GM21825 (cell line): ENCODE measurements at regions not wholly inside any gene's neighbourhood (a gene's known extent, or its start where the extent isn't known, plus 50 kb on each side); places are given as distances from the start of the nearest gene placed in this dataset.

Source experiments
- ATAC-seq: cut with Tn5 transposase; IDR thresholded peaks from one replicate; pipeline ENCODE4 v1.9.1; 2021; ENCODE audit warnings: mild to moderate bottlenecking, moderate library complexity; ENCODE audit not compliant: unreplicated experiment

DNA sequence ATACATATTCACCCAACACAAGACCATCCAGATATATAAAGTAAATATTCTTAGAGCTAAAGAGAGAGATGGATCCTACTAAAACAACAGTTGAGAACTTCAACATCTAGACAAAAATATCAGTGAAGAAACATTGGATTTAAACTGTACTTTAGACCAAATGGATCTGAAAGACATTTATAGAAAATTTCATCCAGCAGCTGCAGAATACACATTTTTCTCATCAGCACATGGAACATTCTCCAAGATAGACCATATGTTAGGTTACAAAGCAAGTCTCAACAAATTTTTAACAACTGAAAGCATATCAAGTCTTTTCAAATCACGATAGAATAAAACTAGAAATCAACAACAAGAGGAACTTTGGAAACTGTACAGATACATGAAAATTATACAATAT lies 369.0 kb upstream of the CCDC54 start:
- ATAC-seq: no peak

DNA sequence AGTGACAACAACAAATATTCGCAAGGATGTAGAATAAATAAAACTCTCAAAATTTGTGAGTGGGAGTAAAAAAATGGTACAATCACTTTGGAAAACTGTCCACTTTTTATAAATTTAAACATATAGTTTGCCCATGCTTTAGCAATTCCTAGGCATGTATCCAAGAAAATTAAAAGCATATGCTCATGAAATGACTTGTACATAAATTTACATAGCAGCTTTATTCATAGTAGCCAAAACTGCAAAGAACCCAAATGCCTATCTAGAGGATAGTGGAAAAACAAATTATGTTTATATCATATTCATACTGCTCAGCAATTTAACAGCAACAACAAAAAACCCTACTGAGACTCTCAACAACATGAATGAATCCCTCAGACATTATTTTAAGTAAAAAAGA lies 363.6 kb upstream of the CCDC54 start:
- ATAC-seq: no peak

DNA sequence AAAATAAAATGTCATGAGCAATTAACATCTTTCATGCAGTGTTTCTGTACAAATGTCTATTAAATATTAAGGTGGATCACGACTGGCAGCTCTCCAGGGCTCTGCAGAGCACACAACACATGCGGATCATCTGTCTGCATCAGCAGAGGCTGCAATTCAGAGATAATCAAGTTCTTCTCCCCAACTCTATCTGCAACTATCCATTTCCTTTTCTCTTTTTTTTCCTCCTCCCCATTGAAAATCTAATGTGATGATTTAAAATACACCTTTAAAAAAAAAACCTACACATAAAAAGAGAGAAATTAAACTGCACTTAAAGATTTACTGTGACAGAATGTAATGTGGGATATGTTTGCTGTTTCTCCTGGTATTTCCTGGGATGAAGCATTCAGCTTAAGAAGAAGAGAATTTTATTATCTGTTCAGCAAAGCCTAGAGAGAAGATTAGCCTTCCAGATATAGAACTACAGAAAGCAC lies 352.6 kb upstream of the CCDC54 start:
- ATAC-seq: no peak

DNA sequence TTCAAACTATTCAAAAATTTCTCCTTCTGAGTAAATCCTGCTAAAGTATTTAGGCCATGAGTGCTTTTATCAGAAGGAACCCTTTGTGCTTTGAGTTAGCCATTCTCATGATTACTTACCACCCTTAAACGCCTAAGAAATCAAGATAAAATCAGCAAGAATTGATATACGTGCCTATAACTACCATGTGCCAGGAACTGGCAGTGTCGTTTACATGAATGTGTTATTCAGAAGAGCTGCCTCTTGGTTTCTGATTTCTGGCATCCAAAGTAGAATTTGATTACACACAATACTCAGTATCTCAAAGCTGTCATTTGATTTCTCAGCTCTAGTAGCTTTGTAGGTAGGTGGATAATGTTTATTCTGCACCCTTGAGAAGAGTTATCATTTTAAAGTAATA lies 351.3 kb upstream of the CCDC54 start:
- ATAC-seq: no peak

DNA sequence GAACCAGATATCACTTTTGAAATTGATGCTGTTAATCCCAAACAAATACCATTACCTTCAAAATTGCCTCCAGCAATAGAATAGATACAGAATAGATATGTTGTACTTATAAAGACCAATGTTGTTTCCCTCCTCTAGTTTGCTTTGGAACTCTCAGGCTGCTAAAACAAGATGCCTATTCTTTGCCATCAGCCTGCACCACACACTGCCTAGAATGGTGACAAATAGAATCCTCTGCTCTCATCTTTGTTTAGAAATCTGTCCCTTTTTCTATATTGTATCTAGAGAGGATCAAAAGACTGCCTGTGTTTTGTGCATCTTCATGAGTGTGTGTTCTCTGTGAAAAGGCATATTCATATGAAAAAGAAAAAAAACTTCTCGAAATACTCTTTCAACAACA lies 349.2 kb upstream of the CCDC54 start:
- ATAC-seq: no peak

DNA sequence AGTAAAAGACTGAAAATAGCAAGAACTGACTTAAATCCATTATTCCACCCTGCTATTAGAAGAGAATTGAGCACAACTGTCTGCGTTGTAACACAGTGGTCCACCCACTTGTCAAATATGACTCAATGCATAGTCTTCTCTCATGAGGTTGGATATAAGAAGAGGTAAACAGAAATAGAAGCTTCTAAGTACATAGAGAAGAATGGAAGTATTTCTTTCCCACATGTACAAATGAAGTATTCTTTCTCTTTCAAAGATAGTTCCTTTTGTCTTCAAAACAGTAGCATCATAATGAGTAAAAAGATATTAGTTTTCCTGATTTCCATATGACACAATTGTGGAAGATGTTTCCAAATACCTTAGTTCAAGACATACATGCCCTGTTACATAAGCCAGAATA lies 348.6 kb upstream of the CCDC54 start:
- no peak for ATAC-seq

DNA sequence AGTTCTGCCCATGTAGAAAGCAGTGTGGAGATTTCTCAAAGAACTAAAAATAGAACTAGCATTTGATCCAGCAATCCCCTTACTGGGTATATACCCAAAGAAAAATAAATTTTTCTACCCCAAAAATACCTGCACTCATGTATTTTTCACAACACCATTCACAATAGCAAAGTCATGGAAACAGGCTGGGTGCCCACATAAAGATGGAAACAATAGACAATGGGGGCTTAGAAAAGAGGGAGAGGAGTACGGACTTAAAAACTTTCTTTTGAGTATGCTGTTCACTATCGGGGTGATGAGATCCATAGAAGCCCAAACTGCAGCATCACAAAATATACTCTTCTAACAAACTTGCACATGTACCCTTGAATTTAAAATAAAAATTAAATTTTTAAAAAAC lies 345.1 kb upstream of the CCDC54 start:
- no peak for ATAC-seq

DNA sequence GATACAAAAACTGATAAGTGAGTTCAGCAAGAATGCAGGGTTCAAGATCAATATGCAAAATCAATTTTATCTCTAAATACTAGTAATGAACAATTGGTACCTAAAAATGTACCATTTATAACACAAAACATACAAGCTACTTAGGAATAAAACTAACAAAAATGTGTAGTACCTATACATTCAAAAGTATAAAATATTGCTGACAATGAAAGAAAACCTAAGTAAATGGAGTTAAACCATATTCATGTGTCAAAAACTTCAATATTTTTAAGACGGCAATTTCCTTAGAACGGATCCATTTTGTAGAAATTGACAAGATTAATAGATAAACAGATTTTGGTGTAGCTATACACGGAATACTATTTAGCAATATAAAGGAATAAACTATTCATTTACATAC lies 343.1 kb upstream of the CCDC54 start:
- ATAC-seq: no peak

DNA sequence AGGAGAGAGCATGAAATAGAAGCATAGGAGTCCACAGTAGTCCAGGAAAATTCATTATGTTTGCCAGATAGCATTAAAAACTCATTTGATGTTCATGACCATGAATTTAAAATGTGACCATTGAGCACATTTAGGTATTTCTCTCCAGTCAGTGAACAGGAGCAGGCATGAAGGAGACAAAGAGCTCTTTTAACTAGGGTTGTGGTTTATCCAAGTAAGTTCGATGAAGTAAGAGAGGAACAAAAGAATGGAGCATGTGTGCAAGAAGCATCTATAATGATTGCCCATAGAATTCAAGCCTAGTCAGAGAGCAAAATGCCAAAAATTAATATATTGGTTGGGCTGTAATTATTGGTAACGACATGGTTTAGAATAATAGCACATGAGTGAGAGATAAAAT lies 342.1 kb upstream of the CCDC54 start:
- ATAC-seq: no peak

DNA sequence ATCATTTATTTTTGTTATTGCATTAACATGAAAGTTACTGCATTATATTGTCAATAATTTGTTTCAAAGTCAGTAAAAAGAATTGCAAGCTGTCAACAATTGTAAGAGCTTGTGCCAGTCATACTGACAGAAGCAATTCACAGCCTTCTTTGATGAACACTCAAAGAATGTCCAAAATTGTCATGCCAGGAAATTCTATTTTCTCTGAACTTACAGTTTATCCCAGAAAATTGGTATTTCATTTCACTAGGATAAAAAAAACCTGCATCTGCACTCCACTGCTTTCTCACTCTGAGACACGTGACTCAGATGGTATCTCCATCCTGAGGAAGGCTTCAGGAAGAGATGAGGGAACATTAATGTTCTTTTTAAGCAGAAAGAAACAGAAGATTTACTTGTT lies 332.6 kb upstream of the CCDC54 start:
- no peak for ATAC-seq

DNA sequence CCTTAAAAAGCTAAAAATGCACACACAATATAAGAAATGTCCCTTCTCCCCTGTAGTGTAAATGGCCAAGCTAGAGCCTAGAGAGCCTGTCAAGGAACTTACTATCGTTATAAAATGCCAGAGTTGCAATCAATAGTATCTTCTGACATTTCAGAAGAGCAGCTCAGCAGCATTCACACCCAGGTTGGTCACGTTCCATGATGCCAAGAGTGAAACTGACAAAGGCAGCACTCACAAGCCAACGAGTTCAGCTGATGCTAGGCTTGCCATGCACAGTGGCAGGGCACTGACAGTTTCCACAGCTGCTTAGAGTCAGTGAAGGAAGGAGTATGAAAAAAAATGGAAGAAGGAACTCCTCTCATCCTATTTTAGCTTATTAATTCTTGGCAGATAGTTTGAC lies 331.4 kb upstream of the CCDC54 start:
- ATAC-seq: no peak

DNA sequence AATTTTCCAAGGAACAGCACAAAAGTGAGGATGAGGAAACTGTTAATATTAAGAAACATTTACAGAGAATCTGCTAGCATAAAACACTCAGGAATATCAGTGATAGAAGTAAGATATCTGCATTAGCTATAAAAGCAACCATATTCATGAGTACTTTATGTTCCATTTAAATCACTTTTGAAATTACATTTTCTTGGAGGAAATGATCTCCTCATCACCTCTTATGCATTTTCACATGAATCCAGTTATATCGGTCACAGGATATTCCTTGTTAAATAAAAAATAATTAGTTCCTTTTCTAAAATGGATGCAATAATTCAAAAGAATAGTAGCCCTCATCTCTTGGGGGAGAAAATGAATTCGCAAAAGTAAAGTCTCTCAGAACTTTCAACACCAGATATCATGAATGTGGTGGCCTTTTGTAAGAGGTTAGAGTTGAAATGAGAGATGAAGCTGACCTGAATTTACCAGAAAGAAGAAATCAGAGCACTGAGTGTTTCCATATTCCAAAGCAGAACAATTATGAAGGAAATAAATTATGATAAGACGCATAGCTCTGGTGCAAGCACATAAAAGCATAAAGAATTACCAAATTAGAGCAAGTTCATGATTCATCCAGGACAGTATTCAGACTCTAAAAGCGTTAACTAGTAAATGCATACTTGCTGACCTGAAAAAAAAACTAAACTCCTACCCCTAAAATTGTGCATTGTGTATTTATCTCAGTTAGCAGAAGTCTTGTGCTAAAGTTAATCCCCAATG lies 321.9 kb upstream of the CCDC54 start:
- ATAC-seq: no peak

DNA sequence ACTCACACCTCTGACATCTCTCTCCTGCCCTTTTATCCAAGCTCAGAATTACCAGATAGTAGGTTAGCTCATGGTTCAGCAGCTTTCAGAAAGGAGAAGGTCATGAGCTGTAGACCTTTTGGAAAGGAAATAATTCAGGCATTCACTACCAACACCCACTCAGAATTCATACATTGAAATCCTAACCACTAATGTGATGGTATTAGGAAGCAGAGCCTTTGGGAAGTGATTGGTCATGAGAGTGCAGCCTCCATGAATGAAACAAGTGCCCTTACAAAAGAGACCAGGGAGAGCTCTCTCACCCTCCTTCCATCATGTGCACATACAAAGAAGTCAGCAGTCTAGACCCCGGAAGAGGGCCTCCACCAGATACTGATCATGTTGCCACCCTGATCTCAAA lies 315.8 kb upstream of the CCDC54 start:
- ATAC-seq: no peak

DNA sequence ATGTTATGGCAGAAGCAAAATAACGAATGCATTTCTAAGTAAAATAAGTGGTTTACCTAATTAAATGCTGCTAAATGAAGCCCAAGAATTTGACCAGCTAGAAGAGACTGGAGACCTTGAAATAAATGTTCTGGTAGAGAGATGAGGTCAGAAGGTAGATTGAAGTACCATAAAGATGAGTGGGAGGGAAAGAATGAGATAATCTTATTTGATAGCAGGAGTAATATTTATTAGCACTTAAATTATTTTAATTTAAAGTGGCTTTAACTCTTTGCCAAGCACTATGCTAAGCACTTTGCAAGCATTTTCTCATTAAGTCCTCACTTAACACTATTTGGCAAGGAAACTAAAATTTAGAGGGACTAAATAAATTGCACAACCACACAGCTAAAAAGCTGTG lies 314.9 kb upstream of the CCDC54 start:
- ATAC-seq: no peak

DNA sequence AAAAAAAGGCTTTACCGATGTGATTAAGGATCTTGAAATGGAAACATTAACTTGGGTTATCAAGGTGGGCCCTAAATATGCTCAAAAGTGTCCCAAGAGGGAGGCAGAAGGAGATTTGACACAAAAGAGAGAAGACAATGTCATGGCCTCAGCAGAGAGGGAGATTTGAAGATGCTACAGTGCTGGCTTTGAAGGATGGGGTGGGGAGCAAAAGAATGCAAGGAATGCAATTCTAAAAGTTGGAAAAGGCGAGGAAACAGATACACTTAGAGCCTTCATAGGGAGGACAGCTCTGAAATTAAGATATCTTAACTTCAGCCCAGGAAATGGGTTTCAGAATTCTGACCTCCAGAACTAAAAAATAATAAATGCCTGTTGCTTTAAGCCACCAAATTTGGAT lies 314.5 kb upstream of the CCDC54 start:
- no peak for ATAC-seq

DNA sequence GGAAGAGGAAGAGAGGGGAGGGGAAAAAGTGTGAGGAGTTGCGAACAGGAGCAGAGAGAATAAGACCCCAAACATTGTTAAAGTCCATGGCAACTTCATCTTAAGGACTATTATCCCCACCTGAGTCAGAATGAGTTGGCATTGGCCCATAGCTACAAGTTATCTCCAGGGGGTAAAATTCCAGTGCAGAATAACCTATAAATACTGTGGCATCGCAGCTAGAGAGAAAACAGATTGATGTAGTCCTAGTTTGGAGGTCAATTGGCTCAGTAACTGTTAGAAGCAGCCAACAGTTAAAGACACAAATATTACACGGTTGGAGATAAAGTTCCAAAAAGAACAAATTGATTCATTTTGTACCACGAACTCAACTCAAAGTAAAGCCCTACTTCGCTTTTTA lies 313.9 kb upstream of the CCDC54 start:
- no peak for ATAC-seq

DNA sequence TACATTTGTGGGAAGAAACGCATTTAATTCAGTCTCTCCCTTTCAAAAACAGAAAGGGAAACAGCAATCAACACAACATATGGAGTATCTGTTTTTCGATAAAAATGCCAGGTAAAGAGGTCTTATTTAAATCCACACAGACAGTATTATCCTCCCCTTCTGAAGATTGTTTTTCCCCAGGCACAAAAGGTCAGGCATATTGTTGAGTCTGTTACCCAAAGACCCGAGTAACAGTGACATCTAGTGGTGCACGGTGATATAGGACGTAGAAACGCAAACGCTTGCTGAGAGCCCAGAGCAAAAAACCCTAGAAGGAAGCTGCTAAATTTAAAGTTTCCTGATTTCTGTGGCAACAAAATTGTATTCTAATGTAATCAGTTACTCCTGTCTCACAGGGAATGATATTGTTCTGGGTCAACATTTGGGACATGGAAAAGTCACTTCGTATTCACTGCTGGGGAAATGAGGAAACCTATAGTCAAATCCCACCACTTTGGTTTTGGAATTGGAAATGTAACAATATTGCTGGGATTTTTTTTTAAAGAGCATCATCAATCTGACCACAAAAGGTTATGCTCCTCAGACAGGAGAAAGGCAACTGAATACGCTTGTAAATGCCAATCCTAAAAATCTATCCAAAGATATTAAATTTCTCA lies 312.7 kb upstream of the CCDC54 start:
- ATAC-seq: peak; percentile 91

DNA sequence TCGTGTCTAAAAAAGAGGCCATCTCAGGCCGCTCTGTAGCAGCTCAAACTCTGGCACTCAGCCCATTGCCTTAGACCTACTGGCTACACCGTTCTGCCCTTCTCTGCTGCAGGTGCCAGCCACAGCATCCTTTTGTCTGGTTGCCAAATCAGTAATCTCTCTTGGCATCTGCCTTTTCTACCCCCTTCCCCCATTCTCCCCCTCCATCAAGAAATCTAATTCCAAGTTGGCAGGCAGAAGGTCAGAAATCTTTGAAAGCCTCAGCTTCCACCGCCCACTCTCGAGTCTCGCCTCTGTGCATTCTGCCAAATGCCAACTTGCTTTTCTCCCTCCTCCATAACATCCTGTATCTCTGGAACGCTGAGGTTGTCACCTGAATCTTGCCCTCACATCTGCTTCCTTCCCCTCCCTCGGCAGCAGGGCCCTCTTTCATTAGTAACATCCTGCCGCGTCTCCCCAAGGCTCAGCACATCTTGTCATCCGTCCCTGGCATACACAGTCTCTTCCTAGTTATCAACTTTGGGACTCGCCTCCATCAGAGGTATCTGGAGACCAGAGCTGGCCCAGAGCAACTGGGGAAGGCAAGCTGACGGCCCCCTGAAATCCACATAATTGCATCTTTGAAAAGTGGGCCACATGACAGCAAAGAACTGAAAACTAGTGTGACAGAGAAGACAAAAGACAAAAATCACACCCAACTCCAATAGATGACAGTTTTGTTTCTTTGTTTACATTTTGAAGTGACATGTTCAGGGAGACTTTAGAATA lies 312.0 kb upstream of the CCDC54 start:
- no peak for ATAC-seq

DNA sequence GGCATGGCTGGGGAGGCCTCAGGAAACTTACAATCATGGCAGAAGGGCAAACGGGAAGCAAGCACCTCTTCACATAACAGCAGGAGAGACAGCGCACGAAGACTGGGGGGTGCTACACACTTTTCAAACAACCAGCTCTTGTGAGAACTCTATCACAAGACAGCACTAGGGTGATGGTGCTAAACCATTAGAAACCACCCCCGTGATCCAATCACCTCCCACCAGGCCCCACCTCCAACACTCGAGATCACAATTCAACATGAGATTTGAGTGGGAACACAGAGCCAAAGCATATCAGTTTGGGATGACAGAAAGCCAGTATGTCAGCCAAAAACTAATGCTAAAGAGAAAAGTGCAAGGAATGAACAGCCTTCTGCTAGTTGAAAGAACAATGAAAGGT lies 309.8 kb upstream of the CCDC54 start:
- ATAC-seq: no peak

DNA sequence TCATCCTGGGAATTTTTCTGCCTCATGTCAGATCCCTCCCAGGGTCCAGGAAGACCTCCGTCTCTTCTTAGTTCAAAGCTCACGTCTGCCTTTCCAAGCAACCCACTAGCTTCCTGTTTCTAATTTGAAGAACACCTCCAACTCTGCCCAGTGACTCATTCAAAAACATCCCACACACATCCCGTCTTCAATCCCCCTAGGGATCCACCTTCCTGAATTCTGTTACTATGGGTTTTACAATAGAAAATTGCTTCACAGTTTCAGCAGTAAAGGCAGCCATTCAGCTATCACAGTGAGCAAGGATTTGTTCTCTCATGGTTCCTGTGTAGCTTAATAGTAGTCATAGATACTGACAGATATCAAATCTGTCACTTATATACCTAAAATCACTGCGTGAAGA lies 308.3 kb upstream of the CCDC54 start:
- ATAC-seq: no peak

DNA sequence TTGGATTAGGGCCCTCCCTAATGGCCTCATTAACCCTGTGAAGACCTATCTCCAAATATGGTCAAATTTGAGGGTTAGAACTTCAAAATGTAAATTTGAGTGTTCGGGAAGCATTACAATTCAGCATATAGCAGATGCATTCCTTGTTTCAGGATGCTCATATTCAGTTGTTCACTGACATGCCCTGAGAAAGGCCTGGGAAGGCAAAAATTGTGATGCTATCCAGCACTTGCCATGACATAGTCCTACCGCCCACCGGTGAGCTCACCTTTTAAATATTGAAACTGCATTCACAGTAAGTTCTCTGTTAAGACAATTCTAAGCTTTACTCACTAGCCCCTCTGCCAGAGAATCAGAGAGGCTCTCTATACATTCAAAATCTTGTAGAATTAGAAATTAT lies 300.3 kb upstream of the CCDC54 start:
- ATAC-seq: no peak

DNA sequence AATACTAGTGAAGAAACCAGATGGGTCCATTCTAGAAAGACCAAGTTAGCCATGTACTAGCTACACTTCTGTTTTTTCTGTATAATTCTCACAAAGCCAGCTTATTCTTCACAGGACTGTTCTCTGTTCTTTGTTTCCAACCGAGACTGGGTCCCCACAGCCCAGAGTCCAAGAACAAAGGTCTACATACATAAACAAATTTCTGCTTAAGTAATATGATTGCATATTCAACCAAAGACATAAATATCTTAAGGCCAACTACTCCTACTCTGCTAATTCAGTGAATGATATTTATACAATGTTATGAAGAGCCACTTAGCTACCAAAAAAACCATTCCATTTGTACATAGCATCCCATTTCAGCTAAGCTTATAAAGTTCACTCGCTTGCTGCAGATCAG lies 299.8 kb upstream of the CCDC54 start:
- no peak for ATAC-seq
